Naive thymus-derived CD4-positive, alpha-beta T cell (primary cell): ENCODE measurements at regions not wholly inside any gene's neighbourhood (a gene's known extent, or its start where the extent isn't known, plus 50 kb on each side); places are given as distances from the start of the nearest gene placed in this dataset.

Experiments
- ATAC-seq: fragments of 150-1000 bp; cut with Tn5 transposase; 2 replicates; pipeline ENCODE4 v1.10.0; 2021; ENCODE audit warnings: mild to moderate bottlenecking, moderate library complexity
- CTCF ChIA-PET: fragments of 350-600 bp; sonication (Branson Sonifier 250); formaldehyde crosslinking; loops from one replicate; lab custom pipeline; 2021; ENCODE audit warnings: antibody characterized with exemption; lab: Charles Lee
- POLR2A ChIA-PET: fragments of 350-600 bp; sonication (Branson Sonifier 250); formaldehyde crosslinking; loops from one replicate; lab custom pipeline; 2021; ENCODE audit warnings: antibody characterized with exemption, inconsistent platforms; lab: Charles Lee
- DNase-seq, 9 donors: peaks; one replicate each; pipeline versions ENCODE4 v3.0.0 to v3.0.0-alpha.2; 2020 to 2022; ENCODE audit warnings: mixed read lengths in 1 of 9
- H3K27ac ChIP-seq: one replicate; pipeline ENCODE4 v1.7.0; 2013; ENCODE audit warnings: mild to moderate bottlenecking, low read depth, low read length, moderate library complexity
- H3K27me3 ChIP-seq, 2 donors: one replicate each; pipeline ENCODE4 v1.7.0; 2013; ENCODE audit warnings: low read length in 2 of 2, mild to moderate bottlenecking in 2 of 2, moderate library complexity in 2 of 2; ENCODE audit not compliant: control insufficient read depth in 2 of 2, insufficient read depth in 2 of 2
- H3K36me3 ChIP-seq, 3 experiments: 1 replicate in 2 of 3; 2 replicates in 1 of 3; pipeline ENCODE4 v1.7.0; 2013; ENCODE audit warnings: low read length in 3 of 3, mild to moderate bottlenecking in 3 of 3, moderate library complexity in 1 of 3; ENCODE audit not compliant: insufficient read depth in 3 of 3, control insufficient read depth in 2 of 3
- H3K4me1 ChIP-seq, 2 donors: one replicate each; pipeline ENCODE4 v1.7.0; 2013; ENCODE audit warnings: low read length in 2 of 2, mild to moderate bottlenecking in 2 of 2, moderate library complexity in 1 of 2; ENCODE audit not compliant: control insufficient read depth in 2 of 2, insufficient read depth in 2 of 2
- H3K4me3 ChIP-seq: 2 replicates; pipeline ENCODE4 v1.7.0; 2013; ENCODE audit warnings: mild to moderate bottlenecking, low read length
- H3K9me3 ChIP-seq, 3 experiments: 1 replicate in 2 of 3; 2 replicates in 1 of 3; pipeline ENCODE4 v1.7.0; 2013; ENCODE audit warnings: low read length in 3 of 3; ENCODE audit not compliant: control insufficient read depth in 2 of 3
- H3K27ac Mint-ChIP-seq, 9 donors: one replicate each; pipeline ENCODE4 v1.8.0; 2020 to 2022; ENCODE audit warnings: mixed read lengths in 9 of 9, mild to moderate bottlenecking in 8 of 9, moderate library complexity in 5 of 9, inconsistent platforms in 2 of 9
- H3K27me3 Mint-ChIP-seq, 5 donors: one replicate each; pipeline ENCODE4 v1.8.0; 2021 to 2022; ENCODE audit warnings: mixed read lengths in 5 of 5, mild to moderate bottlenecking in 1 of 5
- H3K36me3 Mint-ChIP-seq, 5 donors: one replicate each; pipeline ENCODE4 v1.8.0; 2020 to 2022; ENCODE audit warnings: mixed read lengths in 5 of 5, mild to moderate bottlenecking in 3 of 5, inconsistent platforms in 1 of 5
- H3K4me1 Mint-ChIP-seq, 7 donors: one replicate each; pipeline ENCODE4 v1.8.0; 2020 to 2022; ENCODE audit warnings: mixed read lengths in 7 of 7, mild to moderate bottlenecking in 3 of 7, inconsistent platforms in 1 of 7
- H3K4me3 Mint-ChIP-seq, 10 donors: one replicate each; pipeline ENCODE4 v1.8.0; 2020 to 2022; ENCODE audit warnings: mild to moderate bottlenecking in 10 of 10, mixed read lengths in 10 of 10, moderate library complexity in 6 of 10, inconsistent platforms in 2 of 10
- H3K9me3 Mint-ChIP-seq, 11 donors: one replicate each; pipeline ENCODE4 v1.8.0; 2020 to 2022; ENCODE audit warnings: mixed read lengths in 11 of 11, mild to moderate bottlenecking in 4 of 11, inconsistent platforms in 1 of 11, moderate library complexity in 1 of 11
- intact Hi-C, 2 donors: fragments of 100-400 bp; cut with micrococcal nuclease; formaldehyde crosslinking; loops; one replicate each; pipeline ENCODE4 v1.15.1; 2023

DNA sequence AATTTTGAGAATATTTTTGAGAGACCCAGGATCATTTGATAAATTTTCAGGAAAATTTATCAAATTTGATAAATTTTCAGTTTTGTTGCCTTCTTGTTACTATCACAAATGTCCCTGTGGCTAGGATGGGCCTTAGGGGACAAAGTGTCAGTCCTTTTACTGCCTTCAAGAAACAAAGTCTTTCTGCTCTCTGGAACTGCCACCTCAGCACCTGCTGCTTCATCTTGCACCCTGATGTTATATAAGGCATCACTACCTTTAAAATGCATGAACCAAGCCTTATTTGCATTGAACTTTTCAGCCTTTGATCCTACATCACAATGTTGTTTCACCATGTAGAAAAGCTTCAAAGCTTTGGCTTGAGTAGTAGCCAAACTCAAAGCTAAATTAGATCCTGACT is 123.0 kb upstream of the CNTLN start:
- ChIA-PET CTCF (no interaction called here), POLR2A (no interaction called here)
- Mint-ChIP-seq H3K9me3 (peaks cover 0 to 5% (median 0%) of the 10 kb centered on the region in 11 donors), H3K4me3 (no peak overlapping the region), H3K27me3 (peaks cover 0 to 4% (median 0%) of the 10 kb centered on the region in 5 donors), H3K4me1 (peaks cover 0 to 2% (median 0%) of the 10 kb centered on the region in 7 donors), H3K36me3 (no peaks in the 10 kb centered on the region), H3K27ac (no peak overlapping the region)
- H3K36me3 ChIP-seq = no peaks in the 10 kb centered on the region
- no peak overlapping the region for H3K27ac ChIP-seq
- H3K4me3 ChIP-seq = no peak overlapping the region
- H3K9me3 ChIP-seq = peaks cover 0 to 5% (median 0%) of the 10 kb centered on the region in 3 experiments
- H3K27me3 ChIP-seq = no peaks in the 10 kb centered on the region
- no peak for DNase-seq
- no peak for ATAC-seq
- H3K4me1 ChIP-seq = no peaks in the 10 kb centered on the region
- intact Hi-C loops = no loop called here

DNA sequence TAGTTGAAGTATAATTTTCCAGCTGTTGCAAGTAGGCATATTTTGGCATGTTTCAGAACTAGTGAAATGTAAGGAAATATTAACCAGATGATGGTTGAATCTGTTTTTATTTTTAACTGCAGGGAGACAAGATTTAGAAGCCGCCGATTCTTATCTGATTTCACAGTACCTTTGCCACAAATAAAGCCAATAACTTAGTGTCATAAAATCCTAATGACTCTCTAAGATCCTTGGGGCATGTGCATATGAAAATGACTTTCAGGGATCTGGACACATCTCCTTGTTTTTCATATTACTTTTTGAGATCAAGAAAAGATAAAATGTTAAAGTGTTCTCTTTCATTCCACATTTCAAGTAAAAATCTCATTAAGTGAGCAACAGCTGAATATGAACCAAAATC is 125.8 kb upstream of the CNTLN start:
- H3K36me3 Mint-ChIP-seq = no peaks in the 10 kb centered on the region
- Histone ChIP-seq H3K4me1 (no peaks in the 10 kb centered on the region), H3K4me3 (no peak overlapping the region), H3K27ac (no peak overlapping the region), H3K36me3 (no peaks in the 10 kb centered on the region), H3K9me3 (peaks cover 0 to 5% (median 0%) of the 10 kb centered on the region in 3 experiments), H3K27me3 (no peaks in the 10 kb centered on the region)
- CTCF ChIA-PET = no interaction called here
- no peak for ATAC-seq
- H3K4me1 Mint-ChIP-seq = no peaks in the 10 kb centered on the region
- intact Hi-C loops = no loop called here
- POLR2A ChIA-PET = no interaction called here
- DNase-seq = no peak
- H3K27me3 Mint-ChIP-seq = no peaks in the 10 kb centered on the region
- H3K9me3 Mint-ChIP-seq = peaks cover 0 to 5% (median 0%) of the 10 kb centered on the region in 11 donors
- H3K27ac Mint-ChIP-seq = no peak overlapping the region
- H3K4me3 Mint-ChIP-seq = no peak overlapping the region

DNA sequence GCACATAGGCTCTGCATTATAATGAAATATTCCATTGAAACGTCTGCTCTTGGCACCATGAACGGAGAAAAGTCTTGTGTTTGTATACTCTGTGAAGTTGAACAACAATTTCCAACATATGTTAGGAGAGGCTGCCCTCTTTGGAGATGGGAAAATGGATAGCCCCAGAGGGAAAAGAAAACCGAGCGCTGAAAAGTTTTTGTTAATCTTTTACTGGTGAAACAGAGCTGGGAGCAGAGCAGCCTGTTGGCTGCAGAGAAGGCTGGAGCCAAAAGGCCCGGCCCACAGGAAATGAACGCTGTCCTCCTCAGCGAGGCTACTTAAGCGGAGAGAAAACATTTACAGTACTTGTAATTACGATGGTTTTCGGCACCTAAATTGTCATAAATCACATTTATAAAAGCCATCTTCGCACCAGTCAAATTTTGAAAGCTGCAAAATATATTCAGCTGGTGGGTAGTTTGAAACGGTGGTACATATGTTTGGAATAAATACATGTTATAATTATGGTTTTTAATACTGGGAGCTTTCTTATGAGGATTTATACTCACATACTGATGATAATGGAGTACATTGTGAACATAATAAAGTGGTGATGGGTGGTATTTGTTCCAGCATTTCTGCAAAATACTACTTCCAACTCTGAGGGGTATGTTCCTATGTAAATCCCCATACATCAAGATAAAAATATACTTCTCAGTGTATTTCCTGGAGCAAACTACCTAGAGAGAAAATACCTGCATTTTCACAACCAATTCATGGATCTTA is 129.6 kb upstream of the CNTLN start:
- DNase-seq (no peak), ATAC-seq (no peak)
- H3K27me3 Mint-ChIP-seq = no peaks in the 10 kb centered on the region
- H3K27me3 ChIP-seq = no peaks in the 10 kb centered on the region
- peaks cover 0 to 5% (median 0%) of the 10 kb centered on the region in 11 donors for H3K9me3 Mint-ChIP-seq
- no peak overlapping the region for H3K4me3 Mint-ChIP-seq
- H3K36me3 ChIP-seq = no peaks in the 10 kb centered on the region
- H3K36me3 Mint-ChIP-seq = no peaks in the 10 kb centered on the region
- H3K4me3 ChIP-seq = no peak overlapping the region
- ChIA-PET CTCF (no interaction called here), POLR2A (no interaction called here)
- no peaks in the 10 kb centered on the region for H3K4me1 ChIP-seq
- no peak overlapping the region for H3K27ac Mint-ChIP-seq
- H3K9me3 ChIP-seq = peaks cover 0 to 5% (median 0%) of the 10 kb centered on the region in 3 experiments
- intact Hi-C loops = no loop called here
- H3K27ac ChIP-seq = no peak overlapping the region
- H3K4me1 Mint-ChIP-seq = no peaks in the 10 kb centered on the region

DNA sequence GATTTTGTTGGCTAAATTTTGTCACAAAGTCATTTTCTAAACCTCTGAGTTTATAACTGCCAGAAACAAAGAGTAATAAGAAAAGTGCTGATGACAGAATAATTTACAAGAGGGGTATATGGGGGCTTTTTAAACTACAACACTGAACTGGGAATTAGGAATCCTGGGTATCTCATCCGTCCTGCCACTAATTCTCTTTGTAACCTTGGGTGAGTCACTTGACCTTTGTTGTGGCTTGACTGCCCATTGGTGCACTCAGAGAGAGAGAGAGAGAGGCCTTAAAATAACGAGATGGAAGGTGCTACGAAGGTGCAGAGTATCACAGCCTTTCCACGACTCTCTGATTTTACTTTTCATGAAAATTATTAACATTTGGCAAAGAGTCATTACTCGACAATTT is 130.3 kb upstream of the CNTLN start:
- Histone ChIP-seq H3K9me3 (peaks cover 0 to 5% (median 0%) of the 10 kb centered on the region in 3 experiments), H3K4me3 (no peak overlapping the region), H3K27ac (no peak overlapping the region), H3K27me3 (no peaks in the 10 kb centered on the region), H3K36me3 (no peaks in the 10 kb centered on the region), H3K4me1 (no peaks in the 10 kb centered on the region)
- no peaks in the 10 kb centered on the region for H3K36me3 Mint-ChIP-seq
- CTCF ChIA-PET = no interaction called here
- no peak overlapping the region for H3K27ac Mint-ChIP-seq
- intact Hi-C loops = no loop called here
- H3K4me1 Mint-ChIP-seq = no peaks in the 10 kb centered on the region
- POLR2A ChIA-PET = no interaction called here
- H3K27me3 Mint-ChIP-seq = no peaks in the 10 kb centered on the region
- no peak for ATAC-seq
- no peak for DNase-seq
- peaks cover 0 to 9% (median 4%) of the 10 kb centered on the region in 11 donors for H3K9me3 Mint-ChIP-seq
- no peak overlapping the region for H3K4me3 Mint-ChIP-seq

DNA sequence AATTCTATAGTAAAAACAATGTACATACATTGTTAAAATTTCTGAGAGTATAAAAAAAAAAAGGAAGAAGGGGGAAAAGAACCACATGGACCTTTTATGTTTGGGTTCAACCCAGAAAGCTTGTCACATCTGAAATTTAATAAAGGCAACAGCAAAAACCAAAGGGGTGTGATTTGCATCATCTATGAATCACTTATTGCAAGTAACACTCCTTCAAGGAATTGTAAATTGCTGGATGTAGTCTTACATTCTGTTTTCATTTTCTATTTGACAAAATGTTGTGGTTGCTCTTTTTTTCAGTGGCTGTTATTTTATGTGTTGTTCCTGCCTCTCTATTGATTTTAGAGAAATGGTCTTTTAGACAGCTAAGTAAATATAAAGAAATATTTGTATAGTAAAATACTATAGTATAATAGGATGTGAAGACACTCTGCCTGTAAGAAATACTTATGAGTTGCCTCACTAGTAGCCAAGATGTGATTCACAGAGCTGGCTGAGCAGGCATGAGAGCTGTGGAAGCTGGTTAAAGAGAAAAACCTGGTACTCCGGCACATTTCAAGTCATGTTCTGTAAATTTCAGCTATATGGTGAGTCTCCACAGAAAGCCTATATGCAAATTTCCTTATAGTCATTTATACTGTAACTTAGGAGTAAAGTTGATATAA is 131.1 kb upstream of the CNTLN start:
- H3K27me3 Mint-ChIP-seq = no peaks in the 10 kb centered on the region
- peaks cover 0 to 11% (median 5%) of the 10 kb centered on the region in 11 donors for H3K9me3 Mint-ChIP-seq
- no peak overlapping the region for H3K4me3 Mint-ChIP-seq
- ATAC-seq = no peak
- H3K36me3 Mint-ChIP-seq = no peaks in the 10 kb centered on the region
- Histone ChIP-seq H3K4me1 (no peaks in the 10 kb centered on the region), H3K36me3 (no peaks in the 10 kb centered on the region), H3K4me3 (no peak overlapping the region), H3K27ac (no peak overlapping the region), H3K9me3 (peaks cover 0 to 6% (median 0%) of the 10 kb centered on the region in 3 experiments), H3K27me3 (no peaks in the 10 kb centered on the region)
- ChIA-PET POLR2A (no interaction called here), CTCF (no interaction called here)
- no peaks in the 10 kb centered on the region for H3K4me1 Mint-ChIP-seq
- H3K27ac Mint-ChIP-seq = no peak overlapping the region
- intact Hi-C loops = no loop called here
- no peak for DNase-seq

DNA sequence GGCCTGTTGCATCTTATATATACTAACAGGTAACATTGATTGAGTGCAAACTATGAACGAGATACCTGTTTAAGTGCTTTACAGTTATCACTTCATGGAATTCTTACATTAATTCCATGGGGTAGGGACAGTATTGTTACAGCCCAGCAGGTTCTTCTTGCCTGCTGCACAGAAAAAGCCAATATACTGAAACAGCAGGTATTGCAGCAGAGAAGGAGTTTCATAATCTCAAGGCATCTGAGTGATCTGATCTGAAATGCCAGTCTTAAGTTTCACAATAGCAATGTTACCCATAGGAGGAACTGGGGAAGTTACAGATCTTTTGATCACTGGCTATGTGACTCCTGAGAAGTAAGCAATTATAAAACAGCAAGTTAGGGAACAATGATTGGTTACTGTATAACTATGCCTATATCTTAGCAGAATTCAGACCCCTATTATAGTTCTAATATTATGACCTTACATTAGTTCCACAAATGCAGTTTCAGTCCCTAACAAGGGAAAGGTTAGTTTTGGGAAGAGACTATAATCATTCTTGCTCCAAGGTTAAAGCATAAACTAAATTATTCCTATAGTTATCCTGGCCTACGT is 126.5 kb upstream of the BNC2 start:
- intact Hi-C loops = no loop called here
- ATAC-seq = no peak
- CTCF ChIA-PET = no interaction called here

More for the DNA sequence above, 126.5 kb upstream of the BNC2 start:
- Mint-ChIP-seq H3K4me1 (no peaks in the 10 kb centered on the region), H3K27me3 (no peaks in the 10 kb centered on the region), H3K36me3 (peaks cover 0 to 10% (median 0%) of the 10 kb centered on the region in 5 donors), H3K9me3 (peaks cover 10 to 52% (median 22%) of the 10 kb centered on the region in 11 donors), H3K27ac (no peak overlapping the region), H3K4me3 (no peak overlapping the region)
- Histone ChIP-seq H3K4me3 (no peak overlapping the region), H3K27ac (no peak overlapping the region), H3K27me3 (no peaks in the 10 kb centered on the region), H3K4me1 (no peaks in the 10 kb centered on the region), H3K36me3 (no peaks in the 10 kb centered on the region), H3K9me3 (peaks cover 0 to 18% (median 0%) of the 10 kb centered on the region in 3 experiments)
- POLR2A ChIA-PET = no interaction called here
- no peak for DNase-seq
